ENCODE measurements at regions not wholly inside any gene's neighbourhood (a gene's known extent, or its start where the extent isn't known, plus 50 kb on each side); places are given as distances from the start of the nearest gene placed in this dataset.

- TF ChIP-seq YY1 (IDR thresholded peaks at IDR 0.05; ENCODE audit: low read depth) (no peak), EGR1 (IDR thresholded peaks at IDR 0.05) (no peak), EP300 (IDR thresholded peaks at IDR 0.05; ENCODE audit: borderline replicate concordance) (no peak), TCF12 (IDR thresholded peaks at IDR 0.05; ENCODE audit: low read depth) (no peak), RAD21 (IDR thresholded peaks at IDR 0.05; ENCODE audit: low read depth) (no peak), NFIC (IDR thresholded peaks at IDR 0.05) (no peak), FOXM1 (IDR thresholded peaks at IDR 0.05; ENCODE audit: borderline replicate concordance, low read depth) (no peak), TEAD4 (IDR thresholded peaks at IDR 0.05) (no peak), TAF1 (IDR thresholded peaks at IDR 0.05; ENCODE audit: low read depth) (no peak), CREB1 (IDR thresholded peaks at IDR 0.05; ENCODE audit: low read depth) (no peak), CEBPB (IDR thresholded peaks at IDR 0.05) (no peak)
- TF ChIP-seq, protein P1, sequence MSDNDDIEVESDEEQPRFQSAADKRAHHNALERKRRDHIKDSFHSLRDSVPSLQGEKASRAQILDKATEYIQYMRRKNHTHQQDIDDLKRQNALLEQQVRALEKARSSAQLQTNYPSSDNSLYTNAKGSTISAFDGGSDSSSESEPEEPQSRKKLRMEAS (IDR thresholded peaks at IDR 0.05) = no peak
- TF ChIP-seq, protein P2, sequence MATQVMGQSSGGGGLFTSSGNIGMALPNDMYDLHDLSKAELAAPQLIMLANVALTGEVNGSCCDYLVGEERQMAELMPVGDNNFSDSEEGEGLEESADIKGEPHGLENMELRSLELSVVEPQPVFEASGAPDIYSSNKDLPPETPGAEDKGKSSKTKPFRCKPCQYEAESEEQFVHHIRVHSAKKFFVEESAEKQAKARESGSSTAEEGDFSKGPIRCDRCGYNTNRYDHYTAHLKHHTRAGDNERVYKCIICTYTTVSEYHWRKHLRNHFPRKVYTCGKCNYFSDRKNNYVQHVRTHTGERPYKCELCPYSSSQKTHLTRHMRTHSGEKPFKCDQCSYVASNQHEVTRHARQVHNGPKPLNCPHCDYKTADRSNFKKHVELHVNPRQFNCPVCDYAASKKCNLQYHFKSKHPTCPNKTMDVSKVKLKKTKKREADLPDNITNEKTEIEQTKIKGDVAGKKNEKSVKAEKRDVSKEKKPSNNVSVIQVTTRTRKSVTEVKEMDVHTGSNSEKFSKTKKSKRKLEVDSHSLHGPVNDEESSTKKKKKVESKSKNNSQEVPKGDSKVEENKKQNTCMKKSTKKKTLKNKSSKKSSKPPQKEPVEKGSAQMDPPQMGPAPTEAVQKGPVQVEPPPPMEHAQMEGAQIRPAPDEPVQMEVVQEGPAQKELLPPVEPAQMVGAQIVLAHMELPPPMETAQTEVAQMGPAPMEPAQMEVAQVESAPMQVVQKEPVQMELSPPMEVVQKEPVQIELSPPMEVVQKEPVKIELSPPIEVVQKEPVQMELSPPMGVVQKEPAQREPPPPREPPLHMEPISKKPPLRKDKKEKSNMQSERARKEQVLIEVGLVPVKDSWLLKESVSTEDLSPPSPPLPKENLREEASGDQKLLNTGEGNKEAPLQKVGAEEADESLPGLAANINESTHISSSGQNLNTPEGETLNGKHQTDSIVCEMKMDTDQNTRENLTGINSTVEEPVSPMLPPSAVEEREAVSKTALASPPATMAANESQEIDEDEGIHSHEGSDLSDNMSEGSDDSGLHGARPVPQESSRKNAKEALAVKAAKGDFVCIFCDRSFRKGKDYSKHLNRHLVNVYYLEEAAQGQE (IDR thresholded peaks at IDR 0.05; ENCODE audit: low read depth) = no peak
- TF ChIP-seq, protein P3, sequence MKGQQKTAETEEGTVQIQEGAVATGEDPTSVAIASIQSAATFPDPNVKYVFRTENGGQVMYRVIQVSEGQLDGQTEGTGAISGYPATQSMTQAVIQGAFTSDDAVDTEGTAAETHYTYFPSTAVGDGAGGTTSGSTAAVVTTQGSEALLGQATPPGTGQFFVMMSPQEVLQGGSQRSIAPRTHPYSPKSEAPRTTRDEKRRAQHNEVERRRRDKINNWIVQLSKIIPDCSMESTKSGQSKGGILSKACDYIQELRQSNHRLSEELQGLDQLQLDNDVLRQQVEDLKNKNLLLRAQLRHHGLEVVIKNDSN (IDR thresholded peaks at IDR 0.05) = no peak
These were observed 62.2 kb downstream of the DIPK2A start for GRCh38 chr3:144033863-144034262.

DNA sequence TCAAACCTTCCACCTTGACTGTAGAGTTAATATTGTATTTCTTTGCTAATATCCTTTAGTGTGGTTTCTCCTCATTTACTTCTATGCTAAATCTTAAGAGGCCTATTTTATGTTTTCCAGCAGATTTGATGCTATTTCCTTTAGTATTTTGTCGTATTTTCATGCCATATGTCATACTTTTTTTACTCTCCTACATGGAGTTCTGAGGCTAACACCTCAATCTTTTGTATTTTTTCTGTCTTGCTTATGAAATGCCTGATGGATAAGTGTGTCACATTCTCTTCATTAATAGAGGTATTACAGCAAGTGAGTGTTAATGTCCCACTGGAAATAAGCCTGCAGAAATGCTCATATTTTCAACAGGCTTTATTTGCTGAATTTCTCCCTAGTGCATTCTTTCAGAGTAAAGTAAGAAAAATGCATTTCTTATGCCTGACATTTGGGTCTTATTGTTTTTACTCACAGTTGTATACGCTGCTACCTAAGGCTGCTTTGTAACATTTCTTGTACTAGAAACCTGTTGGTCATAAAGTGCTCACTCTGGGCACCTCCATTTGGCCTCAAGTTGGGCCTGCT lies 63.2 kb downstream of the DIPK2A start:
- TF ChIP-seq YY1 (IDR thresholded peaks at IDR 0.05; ENCODE audit: low read depth) = no peak
- TF ChIP-seq ZBTB7A (IDR thresholded peaks at IDR 0.05; ENCODE audit: low read depth) = no peak
- TF ChIP-seq, protein P3 (IDR thresholded peaks at IDR 0.05) = no peak
- TF ChIP-seq, protein P2 (IDR thresholded peaks at IDR 0.05; ENCODE audit: low read depth) = no peak
- no peak for TF ChIP-seq TAF1 (IDR thresholded peaks at IDR 0.05; ENCODE audit: low read depth)
- TF ChIP-seq CEBPB (IDR thresholded peaks at IDR 0.05) = no peak
- no peak for TF ChIP-seq EGR1 (IDR thresholded peaks at IDR 0.05)
- TF ChIP-seq CREB1 (IDR thresholded peaks at IDR 0.05; ENCODE audit: low read depth) = no peak
- TF ChIP-seq TCF12 (IDR thresholded peaks at IDR 0.05; ENCODE audit: low read depth) = no peak
- TF ChIP-seq, protein P1 (IDR thresholded peaks at IDR 0.05) = no peak
- no peak for TF ChIP-seq TEAD4 (IDR thresholded peaks at IDR 0.05)
- TF ChIP-seq FOXM1 (IDR thresholded peaks at IDR 0.05; ENCODE audit: borderline replicate concordance, low read depth) = no peak
- TF ChIP-seq NFIC (IDR thresholded peaks at IDR 0.05) = no peak
- no peak for TF ChIP-seq RAD21 (IDR thresholded peaks at IDR 0.05; ENCODE audit: low read depth)
- TF ChIP-seq EP300 (IDR thresholded peaks at IDR 0.05; ENCODE audit: borderline replicate concordance) = no peak

GRCh38 chr3:144036498-144036897 lies 64.9 kb downstream of the DIPK2A start:
- TF ChIP-seq EP300 (IDR thresholded peaks at IDR 0.05; ENCODE audit: borderline replicate concordance) (no peak), TEAD4 (IDR thresholded peaks at IDR 0.05) (no peak), YY1 (IDR thresholded peaks at IDR 0.05; ENCODE audit: low read depth) (no peak), EGR1 (IDR thresholded peaks at IDR 0.05) (no peak), CREB1 (IDR thresholded peaks at IDR 0.05; ENCODE audit: low read depth) (no peak), FOXM1 (IDR thresholded peaks at IDR 0.05; ENCODE audit: borderline replicate concordance, low read depth) (no peak), NFIC (IDR thresholded peaks at IDR 0.05) (no peak), RAD21 (IDR thresholded peaks at IDR 0.05; ENCODE audit: low read depth) (no peak), TAF1 (IDR thresholded peaks at IDR 0.05; ENCODE audit: low read depth) (no peak), CEBPB (IDR thresholded peaks at IDR 0.05) (no peak), TCF12 (IDR thresholded peaks at IDR 0.05; ENCODE audit: low read depth) (no peak)
- TF ChIP-seq, protein P1 (IDR thresholded peaks at IDR 0.05) = no peak
- TF ChIP-seq, protein P2 (IDR thresholded peaks at IDR 0.05; ENCODE audit: low read depth) = no peak

- TF ChIP-seq TEAD4 (IDR thresholded peaks at IDR 0.05) (no peak), YY1 (IDR thresholded peaks at IDR 0.05; ENCODE audit: low read depth) (no peak), NFIC (IDR thresholded peaks at IDR 0.05) (no peak), RAD21 (IDR thresholded peaks at IDR 0.05; ENCODE audit: low read depth) (no peak)
- TF ChIP-seq, protein P2 (IDR thresholded peaks at IDR 0.05; ENCODE audit: low read depth) = no peak
These were observed 68.0 kb downstream of the DIPK2A start for GRCh38 chr3:144039661-144040060.
